GM12872 (cell line): ENCODE measurements at regions not wholly inside any gene's neighbourhood (a gene's known extent, or its start where the extent isn't known, plus 50 kb on each side); places are given as distances from the start of the nearest gene placed in this dataset.

Source experiments
- CTCF ChIP-seq: IDR thresholded peaks from 3 replicates; pipeline ENCODE4 v1.5.1; 2011; ENCODE audit warnings: low read depth, mild to moderate bottlenecking, low read length, moderate library complexity; ENCODE audit not compliant: insufficient read depth

- no peak for TF ChIP-seq CTCF
Observed at GRCh38 chr22:49199224-49199623, 628.4 kb downstream of the BRD1 start.

GRCh38 chr22:49198705-49199084 lies 629.0 kb downstream of the BRD1 start:
- TF ChIP-seq CTCF, result no peak

GRCh38 chr22:49197986-49198704 lies 629.5 kb downstream of the BRD1 start:
- TF ChIP-seq CTCF, result no peak

- TF ChIP-seq CTCF, result no peak
Observed at GRCh38 chr22:49197505-49197904, 630.2 kb downstream of the BRD1 start.

GRCh38 chr22:49196046-49196511 lies 631.6 kb downstream of the BRD1 start:
- no peak for TF ChIP-seq CTCF

GRCh38 chr22:49195636-49196035 lies 632.0 kb downstream of the BRD1 start:
- no peak for TF ChIP-seq CTCF

- TF ChIP-seq CTCF, result no peak
Observed at GRCh38 chr22:49193901-49194465, 633.7 kb downstream of the BRD1 start.
